ENCODE measurements at regions not wholly inside any gene's neighbourhood (a gene's known extent, or its start where the extent isn't known, plus 50 kb on each side); places are given as distances from the start of the nearest gene placed in this dataset.

DNA sequence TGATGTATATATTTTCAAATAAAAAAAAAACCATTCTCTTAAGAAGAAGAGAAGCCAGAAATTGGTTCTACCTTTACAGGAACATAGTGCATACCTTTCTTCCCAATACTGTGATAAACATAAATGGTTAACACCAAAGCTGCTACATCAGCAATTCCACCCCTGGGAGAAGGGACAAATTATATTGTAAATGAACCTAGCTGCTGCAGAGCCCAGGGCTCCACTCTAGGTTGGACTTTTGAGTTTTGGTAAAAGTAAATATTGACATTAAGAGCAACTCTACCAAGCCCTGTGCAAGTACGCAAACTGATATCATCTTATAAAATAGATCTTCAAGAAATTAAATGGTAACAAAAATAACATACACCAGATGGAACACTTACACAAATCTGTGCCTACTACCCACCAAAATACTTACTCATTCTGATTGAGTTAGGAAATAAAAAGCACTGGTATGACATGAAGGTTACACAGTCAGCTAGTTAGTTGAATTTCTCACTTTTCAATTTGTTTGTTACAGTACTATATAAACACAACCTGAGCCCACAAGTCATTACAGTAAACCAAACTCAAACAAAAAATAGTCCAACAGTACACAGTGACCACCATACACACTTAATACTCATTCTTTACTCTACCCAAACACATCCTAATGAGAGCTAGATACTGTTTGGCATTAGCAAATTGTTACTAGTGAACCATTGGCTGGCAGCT, 223.3 kb upstream of the HEY2 start:
- no peaks in the 10 kb centered on the region for H3K79me2 ChIP-seq (ENCODE audit: insufficient read depth, low read length)
- no peaks in the 10 kb centered on the region for H3F3A ChIP-seq (ENCODE audit: insufficient read depth)
- no peaks in the 10 kb centered on the region for H3K9me2 ChIP-seq (replicated peaks; ENCODE audit: insufficient read depth, low read length)
- H3K4me2 ChIP-seq (ENCODE audit: low read depth, low read length, poor library complexity, severe bottlenecking) = no peak overlapping the region
- H3K4me3 ChIP-seq (ENCODE audit: insufficient read depth, low read length, poor library complexity, severe bottlenecking) = no peak overlapping the region
- no peaks in the 10 kb centered on the region for H4K20me1 ChIP-seq (ENCODE audit: low read depth, low read length)
- no peaks in the 10 kb centered on the region for H3K9me3 ChIP-seq (ENCODE audit: insufficient read depth, low read length)
- no peak overlapping the region for H3K9ac ChIP-seq (ENCODE audit: low read length)
- no peak for TF ChIP-seq EZH2phosphoT487 (conservative IDR thresholded peaks at IDR 0.05; ENCODE audit: low read length)
- TF ChIP-seq, protein P1, sequence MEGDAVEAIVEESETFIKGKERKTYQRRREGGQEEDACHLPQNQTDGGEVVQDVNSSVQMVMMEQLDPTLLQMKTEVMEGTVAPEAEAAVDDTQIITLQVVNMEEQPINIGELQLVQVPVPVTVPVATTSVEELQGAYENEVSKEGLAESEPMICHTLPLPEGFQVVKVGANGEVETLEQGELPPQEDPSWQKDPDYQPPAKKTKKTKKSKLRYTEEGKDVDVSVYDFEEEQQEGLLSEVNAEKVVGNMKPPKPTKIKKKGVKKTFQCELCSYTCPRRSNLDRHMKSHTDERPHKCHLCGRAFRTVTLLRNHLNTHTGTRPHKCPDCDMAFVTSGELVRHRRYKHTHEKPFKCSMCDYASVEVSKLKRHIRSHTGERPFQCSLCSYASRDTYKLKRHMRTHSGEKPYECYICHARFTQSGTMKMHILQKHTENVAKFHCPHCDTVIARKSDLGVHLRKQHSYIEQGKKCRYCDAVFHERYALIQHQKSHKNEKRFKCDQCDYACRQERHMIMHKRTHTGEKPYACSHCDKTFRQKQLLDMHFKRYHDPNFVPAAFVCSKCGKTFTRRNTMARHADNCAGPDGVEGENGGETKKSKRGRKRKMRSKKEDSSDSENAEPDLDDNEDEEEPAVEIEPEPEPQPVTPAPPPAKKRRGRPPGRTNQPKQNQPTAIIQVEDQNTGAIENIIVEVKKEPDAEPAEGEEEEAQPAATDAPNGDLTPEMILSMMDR (IDR thresholded peaks at IDR 0.05; ENCODE audit: insufficient read depth, low read length, poor library complexity, severe bottlenecking) = no peak
- H2AFZ ChIP-seq (ENCODE audit: low read depth, low read length, severe bottlenecking) = no peak overlapping the region
- no peaks in the 10 kb centered on the region for H3K36me3 ChIP-seq (ENCODE audit: low read length)
- no peaks in the 10 kb centered on the region for H3K27me3 ChIP-seq (ENCODE audit: low read length)
- H3K27ac ChIP-seq (ENCODE audit: low read depth, low read length) = no peak overlapping the region

DNA sequence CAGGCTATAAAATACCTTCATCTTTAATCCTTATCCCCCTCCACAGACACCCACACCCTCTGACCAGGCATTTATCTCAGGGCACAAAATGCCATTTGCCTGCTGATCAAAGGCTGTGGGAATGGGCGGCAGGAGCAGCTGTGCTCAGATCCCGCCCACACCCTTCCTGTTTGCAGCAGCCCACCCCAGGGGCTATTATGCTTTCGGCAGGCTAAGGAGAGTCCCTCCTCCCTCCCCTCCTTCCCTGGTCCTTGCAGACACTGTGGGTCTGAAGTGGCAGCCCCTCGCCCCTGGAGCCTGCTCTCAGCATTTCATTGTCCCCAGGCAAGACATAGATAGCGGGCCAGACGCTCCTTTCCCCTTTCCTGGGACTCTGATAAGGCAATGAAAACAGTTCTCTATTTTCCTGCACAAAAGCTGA, 220.8 kb upstream of the HEY2 start:
- no peaks in the 10 kb centered on the region for H3F3A ChIP-seq (ENCODE audit: insufficient read depth)
- no peak for TF ChIP-seq EZH2phosphoT487 (conservative IDR thresholded peaks at IDR 0.05; ENCODE audit: low read length)
- TF ChIP-seq, protein P1 (IDR thresholded peaks at IDR 0.05; ENCODE audit: insufficient read depth, low read length, poor library complexity, severe bottlenecking) = no peak
- no peaks in the 10 kb centered on the region for H3K9me3 ChIP-seq (ENCODE audit: insufficient read depth, low read length)
- H3K4me2 ChIP-seq (ENCODE audit: low read depth, low read length, poor library complexity, severe bottlenecking) = no peak overlapping the region
- no peaks in the 10 kb centered on the region for H3K27me3 ChIP-seq (ENCODE audit: low read length)
- H3K79me2 ChIP-seq (ENCODE audit: insufficient read depth, low read length) = no peaks in the 10 kb centered on the region
- no peaks in the 10 kb centered on the region for H3K36me3 ChIP-seq (ENCODE audit: low read length)
- no peak overlapping the region for H2AFZ ChIP-seq (ENCODE audit: low read depth, low read length, severe bottlenecking)
- H3K27ac ChIP-seq (ENCODE audit: low read depth, low read length) = no peak overlapping the region
- no peaks in the 10 kb centered on the region for H4K20me1 ChIP-seq (ENCODE audit: low read depth, low read length)
- no peak overlapping the region for H3K4me3 ChIP-seq (ENCODE audit: insufficient read depth, low read length, poor library complexity, severe bottlenecking)
- no peak overlapping the region for H3K9ac ChIP-seq (ENCODE audit: low read length)
- no peaks in the 10 kb centered on the region for H3K9me2 ChIP-seq (replicated peaks; ENCODE audit: insufficient read depth, low read length)

DNA sequence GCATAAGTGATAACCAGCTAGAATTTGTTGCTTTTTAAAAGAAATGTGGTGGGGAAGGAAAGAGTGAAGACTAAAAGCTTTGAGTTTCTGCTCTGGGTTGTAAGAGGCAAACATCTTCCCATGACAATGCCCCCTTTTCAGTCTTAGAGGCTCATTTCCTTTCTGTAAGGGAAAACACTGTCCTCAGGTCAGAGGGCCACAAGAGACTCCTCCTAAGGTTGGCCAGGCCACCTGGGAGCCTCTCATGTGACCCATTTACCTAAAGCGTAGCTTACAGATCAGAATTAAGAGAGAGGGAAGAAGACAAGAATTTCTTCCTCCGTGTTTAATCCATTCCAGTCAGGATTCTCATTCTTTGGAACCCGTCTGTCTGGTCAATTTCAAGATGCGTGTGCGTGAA, 220.4 kb upstream of the HEY2 start:
- Histone ChIP-seq H3F3A (ENCODE audit: insufficient read depth) (no peaks in the 10 kb centered on the region), H3K9me3 (ENCODE audit: insufficient read depth, low read length) (no peaks in the 10 kb centered on the region), H4K20me1 (ENCODE audit: low read depth, low read length) (no peaks in the 10 kb centered on the region), H3K4me2 (ENCODE audit: low read depth, low read length, poor library complexity, severe bottlenecking) (no peak overlapping the region), H3K79me2 (ENCODE audit: insufficient read depth, low read length) (no peaks in the 10 kb centered on the region), H3K4me3 (ENCODE audit: insufficient read depth, low read length, poor library complexity, severe bottlenecking) (no peak overlapping the region), H3K9ac (ENCODE audit: low read length) (no peak overlapping the region), H2AFZ (ENCODE audit: low read depth, low read length, severe bottlenecking) (no peak overlapping the region), H3K27me3 (ENCODE audit: low read length) (no peaks in the 10 kb centered on the region), H3K36me3 (ENCODE audit: low read length) (no peaks in the 10 kb centered on the region), H3K9me2 (replicated peaks; ENCODE audit: insufficient read depth, low read length) (no peaks in the 10 kb centered on the region), H3K27ac (ENCODE audit: low read depth, low read length) (no peak overlapping the region)
- TF ChIP-seq, protein P1 (IDR thresholded peaks at IDR 0.05; ENCODE audit: insufficient read depth, low read length, poor library complexity, severe bottlenecking) = no peak
- no peak for TF ChIP-seq EZH2phosphoT487 (conservative IDR thresholded peaks at IDR 0.05; ENCODE audit: low read length)

All from SU-DHL-6 (cell line).